ENCODE measurements at regions not wholly inside any gene's neighbourhood (a gene's known extent, or its start where the extent isn't known, plus 50 kb on each side); places are given as distances from the start of the nearest gene placed in this dataset.
"Not testable (repeated sequence)": the region's sequence is repeated elsewhere in the genome, so short reads cannot be mapped to it uniquely, and the experiment has no call there.

GRCh38 chr1:157199421-157199755 is 61.2 kb upstream of the ETV3 start:
- H3K9me3 Mint-ChIP-seq, result no peaks in the 10 kb centered on the region
- H3K36me3 Mint-ChIP-seq, result no peaks in the 10 kb centered on the region
- no peaks in the 10 kb centered on the region for H3K4me1 Mint-ChIP-seq
- no peak overlapping the region for H3K27ac Mint-ChIP-seq
- peaks cover 14% of the 10 kb centered on the region for H3K27me3 Mint-ChIP-seq
- no peak overlapping the region for H3K4me3 Mint-ChIP-seq

DNA sequence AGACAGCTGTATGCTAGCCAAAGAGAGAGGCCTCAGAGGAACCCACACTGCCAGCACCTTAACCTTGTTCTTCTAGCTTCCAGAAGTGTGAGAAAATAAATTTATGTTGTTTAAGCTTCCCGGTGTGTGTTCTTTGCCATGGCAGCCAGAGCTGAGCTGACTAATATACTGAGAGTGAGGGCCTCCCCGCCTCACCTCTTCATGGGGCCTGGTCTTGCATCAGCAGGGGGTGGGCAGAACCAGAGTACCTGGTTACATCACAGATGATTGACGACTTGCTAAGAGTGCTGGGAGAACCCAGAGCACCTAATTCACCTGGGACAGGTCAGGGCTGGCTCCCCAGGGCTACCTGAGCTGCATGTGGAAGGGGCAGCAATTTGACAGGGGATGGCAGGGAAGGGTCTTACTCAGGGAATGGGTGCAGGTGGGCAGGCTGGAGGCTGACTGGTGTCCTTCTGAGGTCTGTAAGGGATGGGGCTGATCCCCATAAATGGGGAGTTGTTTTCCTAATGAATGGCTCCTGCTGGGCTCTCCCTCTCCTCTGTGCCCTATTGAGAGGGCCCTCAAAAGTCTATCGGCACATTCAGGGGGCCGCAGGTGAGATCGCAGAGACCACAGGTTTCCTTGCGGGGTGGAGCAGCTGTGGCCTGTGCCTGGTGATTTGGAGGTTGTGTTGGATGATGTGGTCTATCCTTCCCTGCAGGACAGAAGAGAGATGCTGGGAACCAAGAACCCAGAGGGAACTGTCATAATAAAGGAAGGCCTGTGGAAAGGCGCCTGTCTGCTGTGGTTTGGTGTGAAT is 60.6 kb upstream of the ETV3 start:
- Mint-ChIP-seq H3K27ac (peak overlapping the region; percentile 35), H3K4me3 (no peak overlapping the region), H3K9me3 (no peaks in the 10 kb centered on the region), H3K4me1 (peaks cover 2% of the 10 kb centered on the region), H3K36me3 (no peaks in the 10 kb centered on the region), H3K27me3 (peaks cover 16% of the 10 kb centered on the region)

DNA sequence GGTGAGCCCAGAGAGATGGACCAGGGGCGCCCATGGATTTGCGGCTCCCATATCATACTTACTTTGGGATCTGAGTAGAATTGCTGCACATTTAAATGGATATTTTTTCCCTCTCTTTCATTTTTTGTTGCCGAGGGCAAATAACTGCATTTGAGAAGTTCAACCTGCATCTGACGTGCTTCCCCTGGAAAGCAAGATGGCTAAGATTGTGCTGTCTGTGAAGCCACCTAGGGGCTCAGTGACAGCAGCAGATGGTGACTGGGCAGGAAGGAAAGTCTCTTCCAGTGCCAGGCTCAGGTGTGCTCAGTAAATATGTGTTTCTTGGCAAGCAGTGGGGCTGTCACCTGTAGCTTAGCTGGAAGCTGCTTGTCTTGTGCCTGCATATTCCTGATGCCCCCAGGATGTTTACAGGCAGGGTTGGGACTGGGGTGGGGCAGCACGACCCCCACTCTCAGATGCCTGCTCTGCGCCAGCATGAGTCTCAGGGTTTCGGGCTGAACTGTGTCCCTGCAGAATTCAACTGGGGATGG is 59.8 kb upstream of the ETV3 start:
- no peak overlapping the region for H3K4me3 Mint-ChIP-seq
- H3K4me1 Mint-ChIP-seq, result peaks cover 5% of the 10 kb centered on the region
- no peak overlapping the region for H3K27ac Mint-ChIP-seq
- no peaks in the 10 kb centered on the region for H3K9me3 Mint-ChIP-seq
- peaks cover 17% of the 10 kb centered on the region for H3K27me3 Mint-ChIP-seq
- no peaks in the 10 kb centered on the region for H3K36me3 Mint-ChIP-seq

GRCh38 chr1:157196670-157197456 is 58.7 kb upstream of the ETV3 start:
- not testable (repeated sequence) for H3K9me3 Mint-ChIP-seq, H3K36me3 Mint-ChIP-seq, H3K27ac Mint-ChIP-seq, H3K4me1 Mint-ChIP-seq, H3K4me3 Mint-ChIP-seq
- peaks cover 21% of the 10 kb centered on the region for H3K27me3 Mint-ChIP-seq

GRCh38 chr1:157196245-157196543 is 58.0 kb upstream of the ETV3 start:
- H3K9me3 Mint-ChIP-seq, result no peaks in the 10 kb centered on the region
- H3K4me3 Mint-ChIP-seq, result no peak overlapping the region
- no peaks in the 10 kb centered on the region for H3K36me3 Mint-ChIP-seq
- H3K27me3 Mint-ChIP-seq, result peaks cover 19% of the 10 kb centered on the region
- H3K4me1 Mint-ChIP-seq, result peaks cover 5% of the 10 kb centered on the region
- no peak overlapping the region for H3K27ac Mint-ChIP-seq

DNA sequence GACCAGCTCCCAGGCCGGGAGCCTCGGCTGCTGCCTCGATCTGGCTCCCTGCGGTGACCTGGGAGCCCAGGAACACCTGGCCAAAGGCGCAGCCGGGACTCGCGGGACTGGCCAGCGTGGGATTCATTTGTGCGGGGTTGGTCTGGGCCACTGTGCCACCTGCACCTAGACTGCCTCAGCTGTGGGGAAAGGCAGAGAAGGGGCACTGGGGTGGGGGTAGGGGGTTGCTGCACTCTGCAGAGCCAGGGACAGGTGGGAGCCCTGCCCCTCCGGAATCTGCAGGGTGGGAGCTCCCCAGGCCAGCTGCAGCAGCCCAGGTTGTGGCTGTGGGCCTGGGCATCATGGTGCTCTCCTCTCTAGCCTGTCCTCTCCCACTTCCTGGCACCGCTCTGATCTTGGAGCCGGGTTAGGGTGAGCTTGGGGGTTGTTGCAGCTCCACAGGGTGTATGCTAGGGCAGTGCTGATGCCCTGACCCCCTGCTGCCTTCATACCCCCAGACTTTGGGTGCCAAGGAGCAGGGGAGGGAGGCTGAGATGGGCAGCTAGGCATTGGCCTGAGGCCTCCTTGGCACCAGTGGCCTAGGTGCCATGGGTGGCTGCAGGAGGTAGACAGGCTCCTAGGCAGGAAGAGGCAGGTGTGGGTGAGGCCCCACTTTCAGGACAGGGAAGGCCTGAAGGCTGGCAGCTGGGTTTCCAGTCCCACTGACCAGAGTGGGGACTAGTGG is 57.5 kb upstream of the ETV3 start:
- Mint-ChIP-seq H3K4me1 (peaks cover 5% of the 10 kb centered on the region), H3K36me3 (no peaks in the 10 kb centered on the region), H3K27me3 (peaks cover 19% of the 10 kb centered on the region), H3K27ac (no peak overlapping the region), H3K9me3 (no peaks in the 10 kb centered on the region), H3K4me3 (no peak overlapping the region)

DNA sequence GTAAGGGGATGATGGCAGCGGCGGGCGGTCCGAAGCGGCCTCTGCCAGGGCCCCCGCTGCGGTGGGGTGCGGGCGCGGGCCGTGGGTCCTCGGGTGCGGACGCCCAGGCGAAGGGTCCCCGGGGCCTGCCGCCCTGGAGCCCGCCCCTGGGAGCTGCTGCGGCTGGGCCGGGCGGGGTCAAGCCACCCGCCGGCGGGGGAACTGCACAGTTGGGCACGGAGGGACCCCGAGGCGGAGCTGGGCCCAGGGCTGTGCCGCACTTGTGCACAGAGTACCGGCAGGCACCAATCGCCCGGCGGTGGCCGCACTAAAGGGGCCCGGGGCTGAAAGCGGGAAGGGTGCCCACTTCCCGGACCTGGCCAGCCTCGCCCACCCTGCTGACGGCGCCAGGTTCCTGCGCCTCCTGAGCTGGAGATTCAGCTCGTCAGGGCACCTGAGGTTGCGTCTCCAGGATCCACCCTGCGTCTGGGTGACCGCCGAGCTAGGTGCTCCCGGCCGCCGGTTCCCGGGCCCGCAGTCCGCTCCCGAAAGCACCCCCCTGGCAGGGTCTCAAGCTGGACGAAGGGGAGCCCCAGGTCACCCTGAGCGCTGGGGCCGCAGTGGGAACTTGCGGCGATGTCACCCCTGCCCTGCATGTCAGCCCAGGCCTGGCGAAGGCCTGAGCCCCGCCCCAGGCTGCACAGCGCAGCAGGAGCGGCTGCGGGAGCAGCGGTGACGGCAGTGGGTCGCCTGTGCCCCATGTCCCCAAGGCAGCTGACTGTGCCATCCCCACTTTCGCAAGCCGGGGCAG is 56.7 kb upstream of the ETV3 start:
- Mint-ChIP-seq H3K36me3 (no peaks in the 10 kb centered on the region), H3K27ac (no peak overlapping the region), H3K4me3 (no peak overlapping the region), H3K4me1 (peaks cover 5% of the 10 kb centered on the region), H3K9me3 (no peaks in the 10 kb centered on the region), H3K27me3 (peaks cover 22% of the 10 kb centered on the region)

DNA sequence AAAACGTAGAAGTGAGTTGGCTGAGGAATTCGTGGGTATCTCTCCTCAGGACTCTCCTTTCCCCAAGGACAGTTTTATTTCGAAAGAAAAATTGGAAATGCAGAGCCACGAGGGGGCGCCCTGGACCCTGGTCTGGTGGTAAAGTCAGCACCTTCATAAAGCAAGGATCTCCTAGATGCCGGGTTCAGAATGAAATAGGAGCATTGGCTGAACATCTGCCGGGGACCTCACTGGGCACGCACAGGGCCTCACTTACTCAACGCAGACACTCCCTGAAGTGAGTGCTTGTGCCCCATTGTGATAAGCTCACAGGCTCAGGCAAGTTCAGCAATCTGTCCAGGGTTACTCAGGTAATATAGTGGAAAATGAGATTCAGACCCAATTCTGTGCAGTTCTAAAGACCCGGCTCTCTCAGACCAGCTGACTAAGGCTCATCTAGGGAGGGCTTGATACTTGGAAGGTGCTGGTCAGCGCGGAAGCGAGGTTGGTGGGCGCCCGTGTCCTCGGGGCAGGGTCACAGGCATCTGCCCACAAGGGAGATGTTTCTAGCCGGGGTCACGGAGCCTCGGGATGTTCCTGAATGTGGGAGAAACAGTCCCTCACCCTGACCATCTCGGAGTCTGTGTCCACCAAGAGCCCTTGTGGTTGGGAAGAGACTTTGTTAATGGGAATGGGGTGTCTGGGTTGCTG is 55.7 kb upstream of the ETV3 start:
- no peaks in the 10 kb centered on the region for H3K9me3 Mint-ChIP-seq
- peaks cover 5% of the 10 kb centered on the region for H3K4me1 Mint-ChIP-seq
- H3K4me3 Mint-ChIP-seq, result no peak overlapping the region
- peaks cover 23% of the 10 kb centered on the region for H3K27me3 Mint-ChIP-seq
- H3K27ac Mint-ChIP-seq, result no peak overlapping the region
- no peaks in the 10 kb centered on the region for H3K36me3 Mint-ChIP-seq

DNA sequence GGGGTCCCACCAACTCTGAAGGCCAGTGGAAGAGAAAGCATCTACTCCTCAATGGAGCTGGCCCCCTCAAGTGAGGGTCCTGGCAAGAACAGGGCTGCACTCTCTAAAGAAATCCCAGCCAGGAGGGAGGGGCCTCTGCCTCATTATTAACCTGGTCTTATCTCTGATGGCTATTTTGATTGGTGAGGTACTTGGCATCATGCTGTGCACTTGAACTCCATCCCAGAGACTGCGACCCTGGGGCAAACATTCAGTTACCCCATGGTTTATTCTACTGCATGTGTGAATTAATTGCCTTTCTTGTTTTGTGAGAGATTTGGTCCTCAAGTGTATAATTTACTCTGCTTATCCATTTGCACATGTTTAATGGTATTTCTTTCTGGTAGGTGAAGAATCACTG is 55.0 kb upstream of the ETV3 start:
- H3K4me3 Mint-ChIP-seq, result no peak overlapping the region
- H3K4me1 Mint-ChIP-seq, result peaks cover 5% of the 10 kb centered on the region
- no peak overlapping the region for H3K27ac Mint-ChIP-seq
- no peaks in the 10 kb centered on the region for H3K36me3 Mint-ChIP-seq
- H3K9me3 Mint-ChIP-seq, result no peaks in the 10 kb centered on the region
- H3K27me3 Mint-ChIP-seq, result peaks cover 23% of the 10 kb centered on the region

GRCh38 chr1:157189986-157190982 is 52.1 kb upstream of the ETV3 start:
- H3K36me3 Mint-ChIP-seq, result no peaks in the 10 kb centered on the region
- no peaks in the 10 kb centered on the region for H3K9me3 Mint-ChIP-seq
- no peak overlapping the region for H3K4me3 Mint-ChIP-seq
- H3K27me3 Mint-ChIP-seq, result peaks cover 19% of the 10 kb centered on the region
- peaks cover 5% of the 10 kb centered on the region for H3K4me1 Mint-ChIP-seq
- H3K27ac Mint-ChIP-seq, result no peak overlapping the region

DNA sequence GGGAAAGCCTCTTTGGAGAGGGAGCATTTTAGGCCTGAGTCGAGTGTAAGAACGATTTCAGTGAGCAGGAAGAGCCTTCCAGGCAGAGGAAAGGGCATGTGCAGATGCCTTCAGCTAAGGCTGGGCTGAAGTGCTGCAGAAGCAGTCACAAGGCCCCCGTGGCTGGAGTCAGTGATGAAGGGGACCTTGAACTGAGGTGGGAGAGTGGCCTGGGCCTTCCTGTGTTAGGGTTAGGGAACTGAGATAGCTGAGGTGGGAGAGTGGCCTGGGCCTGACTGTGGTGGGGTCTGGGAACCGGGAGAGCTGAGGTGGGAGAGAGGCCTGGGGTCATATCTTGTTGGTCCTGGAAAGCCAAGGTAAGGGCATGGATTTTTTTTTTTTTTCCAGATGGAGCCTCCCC is 50.9 kb upstream of the ETV3 start:
- Mint-ChIP-seq H3K27me3 (peaks cover 17% of the 10 kb centered on the region), H3K27ac (no peak overlapping the region)

More for the DNA sequence above, 50.9 kb upstream of the ETV3 start:
- Mint-ChIP-seq H3K36me3 (no peaks in the 10 kb centered on the region), H3K4me3 (no peak overlapping the region), H3K9me3 (no peaks in the 10 kb centered on the region), H3K4me1 (peaks cover 5% of the 10 kb centered on the region)
